Activated CD8-positive, alpha-beta T cell treated with anti-CD3 and anti-CD28 coated beads for 36 hours (primary cell): ENCODE measurements at regions not wholly inside any gene's neighbourhood (a gene's known extent, or its start where the extent isn't known, plus 50 kb on each side); places are given as distances from the start of the nearest gene placed in this dataset.

ENCODE experiments used
- ATAC-seq: fragments of 200-7000 bp; cut with Tn5 transposase; one replicate; pipeline ENCODE4 v1.10.0; 2021; ENCODE audit warnings: mild to moderate bottlenecking, moderate library complexity
- CTCF ChIA-PET: fragments of 350-600 bp; sonication (Branson Sonifier 250); formaldehyde crosslinking; loops from one replicate; lab custom pipeline; 2021; ENCODE audit warnings: antibody characterized with exemption; lab: Charles Lee
- POLR2A ChIA-PET: fragments of 350-600 bp; sonication (Branson Sonifier 250); formaldehyde crosslinking; loops from one replicate; lab custom pipeline; 2021; ENCODE audit warnings: antibody characterized with exemption; lab: Charles Lee
- DNase-seq: peaks from one replicate; pipeline ENCODE4 v3.0.0-alpha.2; 2020
- H3K27ac Mint-ChIP-seq: one replicate; pipeline ENCODE4 v1.8.0; 2021; ENCODE audit warnings: mild to moderate bottlenecking, mixed read lengths
- H3K27me3 Mint-ChIP-seq: one replicate; pipeline ENCODE4 v1.8.0; 2021; ENCODE audit warnings: mixed read lengths
- H3K36me3 Mint-ChIP-seq: one replicate; pipeline ENCODE4 v1.8.0; 2021; ENCODE audit warnings: low read depth, mixed read lengths
- H3K4me1 Mint-ChIP-seq: one replicate; pipeline ENCODE4 v1.8.0; 2021; ENCODE audit warnings: low read depth, mixed read lengths
- H3K4me3 Mint-ChIP-seq: one replicate; pipeline ENCODE4 v1.8.0; 2021; ENCODE audit warnings: mild to moderate bottlenecking, moderate library complexity, mixed read lengths
- H3K9me3 Mint-ChIP-seq: one replicate; pipeline ENCODE4 v1.8.0; 2021; ENCODE audit warnings: mixed read lengths
- intact Hi-C: fragments of 100-400 bp; cut with micrococcal nuclease; formaldehyde crosslinking; loops from one replicate; pipeline ENCODE4 v1.10.0; 2022
- TF ChIP-seq, protein P1 (sequence below): fragments of 200-600 bp; IDR thresholded peaks from one replicate; pipeline ENCODE4 v1.8.0; 2022; ENCODE audit warnings: antibody characterized with exemption, mild to moderate bottlenecking

DNA sequence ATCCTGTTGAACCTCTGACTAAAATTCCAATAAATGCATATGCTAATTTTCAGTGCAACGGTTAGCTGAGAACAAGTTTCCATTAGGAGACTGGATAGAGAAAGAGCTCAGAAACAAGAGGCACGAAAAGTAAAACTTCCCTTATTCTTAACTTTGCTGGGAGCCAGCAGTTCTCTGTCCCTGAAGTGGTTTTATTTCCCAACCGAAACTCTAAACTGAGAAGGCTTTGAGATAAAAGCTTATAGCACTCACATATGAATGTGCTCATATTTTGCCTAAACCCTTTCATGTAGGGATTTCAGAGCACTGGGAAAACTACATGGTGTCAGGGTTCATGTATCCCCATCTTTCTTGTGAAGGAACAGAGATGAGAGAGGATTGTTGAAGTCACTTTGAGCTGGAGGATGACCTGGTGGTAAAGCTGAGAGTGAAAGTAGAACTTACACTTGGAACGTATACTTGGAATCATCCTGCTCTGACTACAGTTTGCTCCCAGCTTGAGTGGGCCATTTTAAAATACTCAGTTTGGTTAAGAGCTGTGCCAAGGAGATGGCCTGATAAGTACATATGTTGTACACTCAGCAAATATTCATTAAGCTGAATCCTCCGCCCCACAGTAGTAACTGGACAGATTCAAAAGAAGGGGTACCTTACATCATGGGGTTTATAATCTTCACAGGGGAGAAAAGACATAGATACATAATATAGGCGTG, 324.2 kb upstream of the CNR1 start:
- CTCF ChIA-PET, result no interaction called here
- H3K36me3 Mint-ChIP-seq, result no peaks in the 10 kb centered on the region
- ATAC-seq (no peak), DNase-seq (no peak)
- intact Hi-C loops, result no loop called here
- H3K27me3 Mint-ChIP-seq, result peaks cover 11% of the 10 kb centered on the region
- TF ChIP-seq, protein P1, sequence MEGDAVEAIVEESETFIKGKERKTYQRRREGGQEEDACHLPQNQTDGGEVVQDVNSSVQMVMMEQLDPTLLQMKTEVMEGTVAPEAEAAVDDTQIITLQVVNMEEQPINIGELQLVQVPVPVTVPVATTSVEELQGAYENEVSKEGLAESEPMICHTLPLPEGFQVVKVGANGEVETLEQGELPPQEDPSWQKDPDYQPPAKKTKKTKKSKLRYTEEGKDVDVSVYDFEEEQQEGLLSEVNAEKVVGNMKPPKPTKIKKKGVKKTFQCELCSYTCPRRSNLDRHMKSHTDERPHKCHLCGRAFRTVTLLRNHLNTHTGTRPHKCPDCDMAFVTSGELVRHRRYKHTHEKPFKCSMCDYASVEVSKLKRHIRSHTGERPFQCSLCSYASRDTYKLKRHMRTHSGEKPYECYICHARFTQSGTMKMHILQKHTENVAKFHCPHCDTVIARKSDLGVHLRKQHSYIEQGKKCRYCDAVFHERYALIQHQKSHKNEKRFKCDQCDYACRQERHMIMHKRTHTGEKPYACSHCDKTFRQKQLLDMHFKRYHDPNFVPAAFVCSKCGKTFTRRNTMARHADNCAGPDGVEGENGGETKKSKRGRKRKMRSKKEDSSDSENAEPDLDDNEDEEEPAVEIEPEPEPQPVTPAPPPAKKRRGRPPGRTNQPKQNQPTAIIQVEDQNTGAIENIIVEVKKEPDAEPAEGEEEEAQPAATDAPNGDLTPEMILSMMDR, result no peak
- POLR2A ChIA-PET, result no interaction called here
- H3K4me3 Mint-ChIP-seq, result no peak overlapping the region
- no peaks in the 10 kb centered on the region for H3K9me3 Mint-ChIP-seq
- H3K4me1 Mint-ChIP-seq, result no peaks in the 10 kb centered on the region
- H3K27ac Mint-ChIP-seq, result no peak overlapping the region

DNA sequence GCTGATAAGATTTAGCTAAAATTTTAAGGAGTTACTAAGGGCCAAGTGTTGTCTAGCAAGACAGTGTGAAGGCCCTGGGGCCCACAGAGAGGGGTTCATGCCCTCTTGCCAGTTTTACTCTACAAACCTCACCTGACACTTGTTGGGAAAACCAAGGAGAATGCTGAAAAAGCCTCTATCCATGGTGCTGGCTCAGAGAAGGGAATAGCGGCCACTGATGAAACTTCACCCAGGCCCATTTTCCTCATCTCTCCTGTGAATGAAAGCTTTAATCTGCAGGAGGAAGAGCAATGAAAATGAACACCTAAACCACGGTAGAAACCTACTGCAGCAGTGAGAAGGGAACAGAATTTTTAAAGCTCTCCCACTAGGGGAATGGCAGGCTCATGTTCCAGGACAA, 317.3 kb upstream of the CNR1 start:
- POLR2A ChIA-PET, result no interaction called here
- DNase-seq (no peak), ATAC-seq (no peak)
- TF ChIP-seq, protein P1, result no peak
- CTCF ChIA-PET, result no interaction called here
- Mint-ChIP-seq H3K9me3 (peaks cover 3% of the 10 kb centered on the region), H3K4me1 (no peaks in the 10 kb centered on the region), H3K27me3 (peaks cover 4% of the 10 kb centered on the region), H3K27ac (no peak overlapping the region), H3K36me3 (no peaks in the 10 kb centered on the region), H3K4me3 (no peak overlapping the region)
- intact Hi-C loops, result no loop called here

DNA sequence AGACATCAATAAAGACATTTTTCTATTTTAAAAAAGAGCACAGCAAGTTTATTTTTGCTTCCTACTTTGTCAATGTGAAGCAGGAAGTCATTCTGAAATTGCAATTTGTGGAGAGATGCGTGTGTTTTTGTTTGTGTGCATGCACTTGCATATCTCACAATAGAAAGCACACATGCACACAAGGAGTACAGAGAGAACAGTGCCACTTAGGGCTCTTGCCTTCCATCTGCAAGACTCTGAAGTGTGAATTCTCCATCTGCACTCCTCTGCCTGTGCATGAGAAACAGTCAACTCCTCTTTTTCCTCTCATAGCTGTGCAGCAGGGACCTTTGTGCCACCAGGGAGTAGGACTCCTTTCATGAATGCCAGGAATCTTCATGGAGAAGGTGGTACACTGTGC, 316.3 kb upstream of the CNR1 start:
- POLR2A ChIA-PET, result no interaction called here

DNA sequence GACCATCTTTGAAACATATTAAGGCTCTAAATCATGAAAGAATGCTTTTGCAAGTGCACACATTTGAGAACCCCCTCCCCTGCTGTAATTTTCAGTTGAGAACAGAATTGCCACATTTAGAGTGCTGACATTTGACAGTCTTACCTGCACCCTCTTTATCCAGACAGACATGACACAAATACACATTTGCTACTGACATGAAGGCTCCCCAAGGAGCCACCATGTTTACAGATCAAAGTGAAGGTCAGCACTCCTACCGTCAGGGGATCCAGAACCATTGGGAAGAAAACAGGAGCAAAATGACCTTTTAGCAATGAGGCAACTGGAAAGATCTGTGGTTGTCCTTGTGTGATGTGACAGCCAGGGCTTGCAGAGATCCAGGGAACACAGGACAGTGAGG, 315.4 kb upstream of the CNR1 start:
- ATAC-seq (no peak), DNase-seq (no peak)
- CTCF ChIA-PET, result no interaction called here
- TF ChIP-seq, protein P1, result no peak
- Mint-ChIP-seq H3K27me3 (peaks cover 4% of the 10 kb centered on the region), H3K9me3 (peaks cover 3% of the 10 kb centered on the region), H3K27ac (no peak overlapping the region), H3K4me1 (no peaks in the 10 kb centered on the region), H3K4me3 (no peak overlapping the region), H3K36me3 (no peaks in the 10 kb centered on the region)
- intact Hi-C loops, result no loop called here
- POLR2A ChIA-PET, result no interaction called here

More for the DNA sequence above, 316.3 kb upstream of the CNR1 start:
- ATAC-seq (no peak), DNase-seq (no peak)
- peaks cover 4% of the 10 kb centered on the region for H3K27me3 Mint-ChIP-seq
- H3K9me3 Mint-ChIP-seq, result peaks cover 3% of the 10 kb centered on the region
- TF ChIP-seq, protein P1, result no peak
- no peaks in the 10 kb centered on the region for H3K4me1 Mint-ChIP-seq
- CTCF ChIA-PET, result no interaction called here
- no peaks in the 10 kb centered on the region for H3K36me3 Mint-ChIP-seq
- no peak overlapping the region for H3K27ac Mint-ChIP-seq
- H3K4me3 Mint-ChIP-seq, result no peak overlapping the region
- intact Hi-C loops, result no loop called here

DNA sequence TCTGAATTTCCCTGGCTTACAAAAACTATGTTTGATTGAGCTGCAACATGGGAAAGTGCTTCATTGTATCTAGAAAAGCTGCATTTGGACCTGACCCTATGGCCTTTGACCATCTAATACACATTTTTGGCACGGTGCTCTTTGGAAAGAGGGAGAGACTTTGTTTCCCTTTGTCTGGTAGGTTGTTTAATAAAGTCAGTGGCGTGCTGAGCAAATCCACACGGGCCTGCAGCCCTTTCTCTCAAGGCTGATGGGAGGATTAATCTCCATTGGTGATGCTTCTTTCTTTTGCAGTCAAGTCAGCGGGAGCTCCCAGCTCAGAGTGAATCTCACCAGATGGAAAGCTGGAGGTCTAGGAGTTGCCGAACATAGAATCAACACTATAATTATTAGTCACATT, 314.7 kb upstream of the CNR1 start:
- H3K27me3 Mint-ChIP-seq, result peaks cover 6% of the 10 kb centered on the region
- H3K4me1 Mint-ChIP-seq, result no peaks in the 10 kb centered on the region
- POLR2A ChIA-PET, result no interaction called here
- intact Hi-C loops, result no loop called here
- no peak for DNase-seq
- TF ChIP-seq, protein P1, result no peak
- no peak overlapping the region for H3K27ac Mint-ChIP-seq
- H3K4me3 Mint-ChIP-seq, result no peak overlapping the region
- H3K9me3 Mint-ChIP-seq, result peaks cover 3% of the 10 kb centered on the region
- ATAC-seq, result no peak
- CTCF ChIA-PET, result no interaction called here
- no peaks in the 10 kb centered on the region for H3K36me3 Mint-ChIP-seq
